Effector memory CD8-positive, alpha-beta T cell (primary cell): ENCODE measurements at regions not wholly inside any gene's neighbourhood (a gene's known extent, or its start where the extent isn't known, plus 50 kb on each side); places are given as distances from the start of the nearest gene placed in this dataset.

Experiments used
- ATAC-seq: fragments of 150-1000 bp; cut with Tn5 transposase; replicated peaks from 2 replicates; pipeline ENCODE4 v1.10.0; 2021; ENCODE audit warnings: mild to moderate bottlenecking, moderate library complexity
- DNase-seq, 3 experiments: peaks; one replicate each; pipeline ENCODE4 v3.0.0; 2021
- H3K27ac Mint-ChIP-seq, 2 donors: one replicate each; pipeline ENCODE4 v1.8.0; 2022; ENCODE audit warnings: mild to moderate bottlenecking in 2 of 2, mixed read lengths in 2 of 2, moderate library complexity in 2 of 2
- H3K27me3 Mint-ChIP-seq, 2 donors: one replicate each; pipeline ENCODE4 v1.8.0; 2022; ENCODE audit warnings: mixed read lengths in 2 of 2
- H3K36me3 Mint-ChIP-seq: one replicate; pipeline ENCODE4 v1.8.0; 2022; ENCODE audit warnings: mild to moderate bottlenecking, moderate library complexity, mixed read lengths; ENCODE audit not compliant: insufficient read depth
- H3K4me1 Mint-ChIP-seq, 2 donors: one replicate each; pipeline ENCODE4 v1.8.0; 2022; ENCODE audit warnings: low read depth in 2 of 2, mixed read lengths in 2 of 2
- H3K4me3 Mint-ChIP-seq, 2 donors: one replicate each; pipeline ENCODE4 v1.8.0; 2022; ENCODE audit warnings: mild to moderate bottlenecking in 2 of 2, mixed read lengths in 2 of 2, moderate library complexity in 2 of 2
- H3K9me3 Mint-ChIP-seq, 2 donors: one replicate each; pipeline ENCODE4 v1.8.0; 2022; ENCODE audit warnings: mixed read lengths in 2 of 2

GRCh38 chr10:123538401-123539320 is 127.5 kb upstream of the GPR26 start:
- Mint-ChIP-seq H3K4me3 (no peak overlapping the region), H3K36me3 (no peaks in the 10 kb centered on the region), H3K27ac (no peak overlapping the region), H3K27me3 (peaks cover 30 to 45% of the 10 kb centered on the region in 2 donors), H3K9me3 (no peaks in the 10 kb centered on the region), H3K4me1 (no peaks in the 10 kb centered on the region)
- no peak for DNase-seq
- no peak for ATAC-seq

GRCh38 chr10:123544986-123545385 is 121.2 kb upstream of the GPR26 start:
- H3K4me3 Mint-ChIP-seq = no peak overlapping the region
- H3K27me3 Mint-ChIP-seq = peaks cover 18 to 46% of the 10 kb centered on the region in 2 donors
- H3K36me3 Mint-ChIP-seq = no peaks in the 10 kb centered on the region
- ATAC-seq (no peak), DNase-seq (no peak)
- H3K27ac Mint-ChIP-seq = no peak overlapping the region
- H3K4me1 Mint-ChIP-seq = no peaks in the 10 kb centered on the region
- H3K9me3 Mint-ChIP-seq = peaks cover 3 to 7% of the 10 kb centered on the region in 2 donors

- no peak overlapping the region for H3K4me3 Mint-ChIP-seq
- no peak for ATAC-seq
- peaks cover 3 to 7% of the 10 kb centered on the region in 2 donors for H3K9me3 Mint-ChIP-seq
- H3K27me3 Mint-ChIP-seq = peaks cover 22 to 79% of the 10 kb centered on the region in 2 donors
- H3K27ac Mint-ChIP-seq = no peak overlapping the region
- no peak for DNase-seq
- no peaks in the 10 kb centered on the region for H3K36me3 Mint-ChIP-seq
- peaks cover 0 to 1% of the 10 kb centered on the region in 2 donors for H3K4me1 Mint-ChIP-seq
These were observed 117.4 kb upstream of the GPR26 start for GRCh38 chr10:123548770-123549169.

GRCh38 chr10:123549761-123550454 is 116.2 kb upstream of the GPR26 start:
- Mint-ChIP-seq H3K27me3 (peaks cover 20 to 74% of the 10 kb centered on the region in 2 donors), H3K9me3 (peaks cover under 1 to 3% of the 10 kb centered on the region in 2 donors), H3K36me3 (no peaks in the 10 kb centered on the region), H3K27ac (no peak overlapping the region), H3K4me3 (no peak overlapping the region), H3K4me1 (peaks cover 0 to 1% of the 10 kb centered on the region in 2 donors)
- ATAC-seq = no peak
- DNase-seq = no peak

- Mint-ChIP-seq H3K4me3 (no peak overlapping the region), H3K36me3 (no peaks in the 10 kb centered on the region), H3K27ac (no peak overlapping the region), H3K9me3 (no peaks in the 10 kb centered on the region), H3K4me1 (peaks cover 0 to 1% of the 10 kb centered on the region in 2 donors), H3K27me3 (peaks cover 17 to 70% of the 10 kb centered on the region in 2 donors)
- no peak for ATAC-seq
- DNase-seq = no peak
These were observed 115.5 kb upstream of the GPR26 start for GRCh38 chr10:123550675-123551096.

GRCh38 chr10:123551259-123551658 is 114.9 kb upstream of the GPR26 start:
- no peak overlapping the region for H3K4me3 Mint-ChIP-seq
- H3K27ac Mint-ChIP-seq = no peak overlapping the region
- DNase-seq = no peak
- no peaks in the 10 kb centered on the region for H3K36me3 Mint-ChIP-seq
- H3K27me3 Mint-ChIP-seq = peaks cover 17 to 72% of the 10 kb centered on the region in 2 donors
- peaks cover 0 to 1% of the 10 kb centered on the region in 2 donors for H3K4me1 Mint-ChIP-seq
- no peak for ATAC-seq
- H3K9me3 Mint-ChIP-seq = no peaks in the 10 kb centered on the region

- Mint-ChIP-seq H3K4me1 (peaks cover 0 to 1% of the 10 kb centered on the region in 2 donors), H3K9me3 (no peaks in the 10 kb centered on the region), H3K27me3 (peaks cover 10 to 72% of the 10 kb centered on the region in 2 donors), H3K36me3 (no peaks in the 10 kb centered on the region), H3K4me3 (no peak overlapping the region), H3K27ac (no peak overlapping the region)
- no peak for DNase-seq
- no peak for ATAC-seq
These were observed 113.2 kb upstream of the GPR26 start for GRCh38 chr10:123552760-123553554.

GRCh38 chr10:123553810-123554430 is 112.2 kb upstream of the GPR26 start:
- H3K4me1 Mint-ChIP-seq = peaks cover 1% of the 10 kb centered on the region in 2 donors
- ATAC-seq (no peak), DNase-seq (no peak)
- H3K4me3 Mint-ChIP-seq = no peak overlapping the region
- no peak overlapping the region for H3K27ac Mint-ChIP-seq
- no peaks in the 10 kb centered on the region for H3K36me3 Mint-ChIP-seq
- no peaks in the 10 kb centered on the region for H3K9me3 Mint-ChIP-seq
- H3K27me3 Mint-ChIP-seq = peaks cover 10 to 71% of the 10 kb centered on the region in 2 donors

GRCh38 chr10:123554656-123555055 is 111.5 kb upstream of the GPR26 start:
- H3K36me3 Mint-ChIP-seq = no peaks in the 10 kb centered on the region
- H3K4me1 Mint-ChIP-seq = peaks cover 4 to 8% of the 10 kb centered on the region in 2 donors
- H3K27ac Mint-ChIP-seq = no peak overlapping the region
- no peak overlapping the region for H3K4me3 Mint-ChIP-seq
- H3K27me3 Mint-ChIP-seq = peaks cover 15 to 71% of the 10 kb centered on the region in 2 donors
- no peaks in the 10 kb centered on the region for H3K9me3 Mint-ChIP-seq
- DNase-seq (no peak), ATAC-seq (no peak)

- H3K27me3 Mint-ChIP-seq = peaks cover 25 to 77% of the 10 kb centered on the region in 2 donors
- DNase-seq = no peak
- peaks cover 4 to 8% of the 10 kb centered on the region in 2 donors for H3K4me1 Mint-ChIP-seq
- no peak for ATAC-seq
- H3K36me3 Mint-ChIP-seq = no peaks in the 10 kb centered on the region
- H3K27ac Mint-ChIP-seq = no peak overlapping the region
- H3K9me3 Mint-ChIP-seq = no peaks in the 10 kb centered on the region
- no peak overlapping the region for H3K4me3 Mint-ChIP-seq
These were observed 110.5 kb upstream of the GPR26 start for GRCh38 chr10:123555616-123556015.

GRCh38 chr10:123556049-123556448 is 110.1 kb upstream of the GPR26 start:
- Mint-ChIP-seq H3K9me3 (no peaks in the 10 kb centered on the region), H3K27ac (no peak overlapping the region), H3K4me1 (peaks cover 4 to 8% of the 10 kb centered on the region in 2 donors), H3K27me3 (peaks cover 27 to 77% of the 10 kb centered on the region in 2 donors), H3K36me3 (no peaks in the 10 kb centered on the region), H3K4me3 (no peak overlapping the region)
- DNase-seq = no peak
- no peak for ATAC-seq

- Mint-ChIP-seq H3K4me3 (no peak overlapping the region), H3K4me1 (peaks cover 2 to 8% of the 10 kb centered on the region in 2 donors), H3K9me3 (no peaks in the 10 kb centered on the region), H3K27ac (no peak overlapping the region), H3K36me3 (no peaks in the 10 kb centered on the region), H3K27me3 (peaks cover 23 to 75% of the 10 kb centered on the region in 2 donors)
- DNase-seq = no peak
- ATAC-seq = no peak
These were observed 109.4 kb upstream of the GPR26 start for GRCh38 chr10:123556736-123557135.
